Astrocyte (in vitro differentiated cells and primary cell): ENCODE measurements at regions not wholly inside any gene's neighbourhood (a gene's known extent, or its start where the extent isn't known, plus 50 kb on each side); places are given as distances from the start of the nearest gene placed in this dataset.

Experiments
- DNase-seq: peaks from one replicate; pipeline ENCODE4 v3.0.0-alpha.2; 2010; ENCODE audit warnings: low read depth
- FAIRE-seq: peaks from 2 replicates; lab custom pipeline; 2011; peaks lifted over from hg19 to GRCh38; lab: Jason Lieb, UNC
- H2AFZ ChIP-seq: 2 replicates; pipeline ENCODE4 v1.6.0; 2012; ENCODE audit warnings: low read depth, low read length, inconsistent platforms
- H3K27ac ChIP-seq: 2 replicates; pipeline ENCODE4 v1.5.1; 2011; ENCODE audit warnings: low read depth, low read length, inconsistent platforms
- H3K27me3 ChIP-seq: 2 replicates; pipeline ENCODE4 v1.6.0; 2011; ENCODE audit warnings: low read length, inconsistent platforms; ENCODE audit not compliant: insufficient read depth
- H3K36me3 ChIP-seq: 2 replicates; pipeline ENCODE4 v1.5.1; 2011; ENCODE audit warnings: low read length, inconsistent platforms; ENCODE audit not compliant: insufficient read depth
- H3K4me1 ChIP-seq: 2 replicates; pipeline ENCODE4 v1.5.1; 2011; ENCODE audit warnings: low read length, inconsistent platforms; ENCODE audit not compliant: insufficient read depth
- H3K4me2 ChIP-seq: 2 replicates; pipeline ENCODE4 v1.6.0; 2012; ENCODE audit warnings: low read length, inconsistent platforms
- H3K4me3 ChIP-seq: 2 replicates; pipeline ENCODE4 v1.5.1; 2011; ENCODE audit warnings: low read depth, mild to moderate bottlenecking, low read length, inconsistent platforms; ENCODE audit not compliant: insufficient read depth
- H3K79me2 ChIP-seq: 2 replicates; pipeline ENCODE4 v1.6.0; 2012; ENCODE audit warnings: mild to moderate bottlenecking, low read length, inconsistent platforms; ENCODE audit not compliant: insufficient read depth
- H3K9ac ChIP-seq: 2 replicates; pipeline ENCODE4 v1.6.0; 2012; ENCODE audit warnings: mild to moderate bottlenecking, low read length, inconsistent platforms
- H3K9me3 ChIP-seq: 2 replicates; pipeline ENCODE4 v1.5.1; 2012; ENCODE audit warnings: low read depth, mild to moderate bottlenecking, low read length, inconsistent platforms; ENCODE audit not compliant: insufficient read depth
- H4K20me1 ChIP-seq: 2 replicates; pipeline ENCODE4 v1.6.0; 2012; ENCODE audit warnings: low read length, inconsistent platforms; ENCODE audit not compliant: insufficient read depth
- H3K27ac Mint-ChIP-seq: one replicate; pipeline ENCODE4 v1.8.0; 2021; ENCODE audit warnings: mild to moderate bottlenecking, mixed read lengths; ENCODE audit not compliant: unreplicated experiment
- H3K27me3 Mint-ChIP-seq: one replicate; pipeline ENCODE4 v1.8.0; 2021; ENCODE audit warnings: low read depth, mixed read lengths; ENCODE audit not compliant: unreplicated experiment
- H3K36me3 Mint-ChIP-seq: one replicate; pipeline ENCODE4 v1.8.0; 2021; ENCODE audit warnings: low read depth, mixed read lengths; ENCODE audit not compliant: unreplicated experiment
- H3K4me1 Mint-ChIP-seq: one replicate; pipeline ENCODE4 v1.8.0; 2021; ENCODE audit warnings: low read depth, mixed read lengths; ENCODE audit not compliant: unreplicated experiment
- H3K4me3 Mint-ChIP-seq: one replicate; pipeline ENCODE4 v1.8.0; 2021; ENCODE audit warnings: mild to moderate bottlenecking, moderate library complexity, mixed read lengths; ENCODE audit not compliant: unreplicated experiment
- H3K9me3 Mint-ChIP-seq: one replicate; pipeline ENCODE4 v1.8.0; 2021; ENCODE audit warnings: mild to moderate bottlenecking, mixed read lengths; ENCODE audit not compliant: unreplicated experiment
- EZH2 ChIP-seq: IDR thresholded peaks from 2 replicates; pipeline ENCODE4 v1.6.1; 2012; ENCODE audit warnings: mild to moderate bottlenecking, low read length, inconsistent platforms; ENCODE audit not compliant: insufficient read depth
- TF ChIP-seq, protein P1 (sequence below): IDR thresholded peaks from 2 replicates; pipeline ENCODE4 v1.5.1; 2011; ENCODE audit warnings: low read depth, mild to moderate bottlenecking, inconsistent platforms, low read length, moderate library complexity; ENCODE audit not compliant: insufficient read depth

DNA sequence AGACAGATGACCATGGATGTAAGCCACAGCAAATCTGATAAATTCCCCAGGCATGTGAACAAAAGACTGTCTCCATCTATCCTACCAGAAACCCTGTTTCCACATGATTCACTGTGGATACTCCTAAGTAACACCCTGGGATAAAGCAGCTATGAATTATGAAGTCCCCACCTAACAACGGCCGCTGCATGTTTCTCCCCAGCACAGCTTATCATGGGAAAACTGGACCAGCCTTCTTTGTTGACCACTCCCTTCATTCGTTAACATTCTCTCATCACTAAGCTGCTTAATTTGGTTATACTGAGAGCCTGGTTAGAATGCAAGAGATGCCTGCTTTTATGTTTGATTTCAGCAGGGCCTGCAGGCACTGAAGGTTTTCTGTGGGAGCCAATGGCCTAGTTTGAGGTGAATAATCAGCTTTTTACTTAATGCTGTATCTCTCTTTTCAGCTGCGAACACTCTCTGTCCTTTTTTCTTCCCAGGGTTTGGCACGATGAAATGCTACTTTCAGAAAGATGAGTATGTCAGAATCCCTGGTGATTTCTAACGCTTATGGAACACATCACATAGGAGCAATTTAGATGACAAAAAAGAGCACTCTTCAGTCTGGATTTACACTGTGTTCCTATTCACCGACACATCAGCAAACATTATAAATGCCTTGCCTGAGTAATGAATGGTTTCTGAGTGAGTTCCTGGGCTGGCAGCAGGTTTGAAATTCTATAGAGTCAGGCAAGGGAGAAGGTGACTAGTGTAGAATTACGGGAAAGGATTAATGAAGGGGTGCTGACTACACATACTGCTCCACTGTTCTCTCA, 318.4 kb upstream of the ZNF608 start:
- FAIRE-seq (peak; percentile 45), DNase-seq (peak; percentile 78)
- Histone ChIP-seq H3K4me2 (peak overlapping the region; percentile 34), H2AFZ (peak overlapping the region; percentile 29), H3K27me3 (no peaks in the 10 kb centered on the region), H3K79me2 (no peaks in the 10 kb centered on the region), H3K4me3 (no peak overlapping the region), H3K9me3 (no peaks in the 10 kb centered on the region), H3K27ac (peak overlapping the region; percentile 35), H3K9ac (peak overlapping the region; percentile 29), H4K20me1 (no peaks in the 10 kb centered on the region), H3K36me3 (no peaks in the 10 kb centered on the region), H3K4me1 (peaks cover 14% of the 10 kb centered on the region)
- Mint-ChIP-seq H3K36me3 (no peaks in the 10 kb centered on the region), H3K4me1 (peaks cover 23% of the 10 kb centered on the region), H3K9me3 (peaks cover 5% of the 10 kb centered on the region), H3K27me3 (no peaks in the 10 kb centered on the region), H3K4me3 (no peak overlapping the region), H3K27ac (peak overlapping the region; percentile 54)
- TF ChIP-seq EZH2, result no peak
- TF ChIP-seq, protein P1, sequence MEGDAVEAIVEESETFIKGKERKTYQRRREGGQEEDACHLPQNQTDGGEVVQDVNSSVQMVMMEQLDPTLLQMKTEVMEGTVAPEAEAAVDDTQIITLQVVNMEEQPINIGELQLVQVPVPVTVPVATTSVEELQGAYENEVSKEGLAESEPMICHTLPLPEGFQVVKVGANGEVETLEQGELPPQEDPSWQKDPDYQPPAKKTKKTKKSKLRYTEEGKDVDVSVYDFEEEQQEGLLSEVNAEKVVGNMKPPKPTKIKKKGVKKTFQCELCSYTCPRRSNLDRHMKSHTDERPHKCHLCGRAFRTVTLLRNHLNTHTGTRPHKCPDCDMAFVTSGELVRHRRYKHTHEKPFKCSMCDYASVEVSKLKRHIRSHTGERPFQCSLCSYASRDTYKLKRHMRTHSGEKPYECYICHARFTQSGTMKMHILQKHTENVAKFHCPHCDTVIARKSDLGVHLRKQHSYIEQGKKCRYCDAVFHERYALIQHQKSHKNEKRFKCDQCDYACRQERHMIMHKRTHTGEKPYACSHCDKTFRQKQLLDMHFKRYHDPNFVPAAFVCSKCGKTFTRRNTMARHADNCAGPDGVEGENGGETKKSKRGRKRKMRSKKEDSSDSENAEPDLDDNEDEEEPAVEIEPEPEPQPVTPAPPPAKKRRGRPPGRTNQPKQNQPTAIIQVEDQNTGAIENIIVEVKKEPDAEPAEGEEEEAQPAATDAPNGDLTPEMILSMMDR, result no peak

DNA sequence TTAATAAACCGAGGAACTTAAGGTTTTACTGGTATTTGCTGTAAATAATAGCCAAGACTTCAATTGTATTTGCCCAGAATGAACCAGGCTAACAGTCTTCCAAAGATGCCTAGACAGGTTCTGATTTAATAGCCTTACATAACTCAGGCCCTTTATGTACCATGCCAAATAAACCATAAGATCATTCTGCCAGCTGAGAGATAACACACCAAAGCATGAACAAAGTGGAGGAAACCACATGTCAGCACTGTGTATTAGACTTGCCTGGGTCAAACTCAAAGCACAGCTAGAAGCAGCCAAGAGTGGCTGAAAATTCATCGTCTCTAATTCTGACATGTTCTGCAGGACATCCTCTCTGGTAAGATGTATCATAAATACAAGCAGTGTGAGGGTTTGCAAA, 319.3 kb upstream of the ZNF608 start:
- no peaks in the 10 kb centered on the region for H4K20me1 ChIP-seq
- no peaks in the 10 kb centered on the region for H3K36me3 ChIP-seq
- H3K79me2 ChIP-seq, result no peaks in the 10 kb centered on the region
- no peak overlapping the region for H3K4me3 ChIP-seq
- H3K27me3 ChIP-seq, result no peaks in the 10 kb centered on the region
- Mint-ChIP-seq H3K27me3 (no peaks in the 10 kb centered on the region), H3K36me3 (no peaks in the 10 kb centered on the region), H3K4me3 (no peak overlapping the region), H3K4me1 (peaks cover 23% of the 10 kb centered on the region), H3K9me3 (peaks cover 5% of the 10 kb centered on the region), H3K27ac (no peak overlapping the region)
- peaks cover 13% of the 10 kb centered on the region for H3K4me1 ChIP-seq
- DNase-seq (peak; percentile 34), FAIRE-seq (no peak)
- H2AFZ ChIP-seq, result no peak overlapping the region
- no peak for TF ChIP-seq EZH2
- TF ChIP-seq, protein P1, result no peak
- H3K27ac ChIP-seq, result no peak overlapping the region
- no peak overlapping the region for H3K4me2 ChIP-seq
- no peak overlapping the region for H3K9ac ChIP-seq
- H3K9me3 ChIP-seq, result no peaks in the 10 kb centered on the region

DNA sequence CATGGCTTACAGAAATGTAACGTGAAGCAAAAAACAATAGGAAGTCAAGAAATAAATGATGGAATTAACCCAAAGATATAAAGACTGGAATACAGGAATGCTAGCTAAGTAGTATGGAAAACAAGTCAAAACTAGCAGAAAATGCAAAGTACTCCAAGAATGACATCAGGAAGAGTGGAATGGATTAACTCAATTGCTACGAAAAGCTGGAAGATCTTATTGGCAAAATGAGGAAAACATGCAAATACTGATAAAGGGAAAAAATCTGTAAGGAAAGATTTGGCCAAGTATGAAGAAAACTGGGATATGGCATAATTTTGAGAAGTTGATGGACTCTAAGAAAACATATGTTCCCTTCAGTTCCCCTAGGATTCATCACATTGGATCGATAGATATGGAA, 324.5 kb upstream of the ZNF608 start:
- H3K4me1 Mint-ChIP-seq, result peaks cover 2% of the 10 kb centered on the region
- no peak for FAIRE-seq
- peaks cover 22% of the 10 kb centered on the region for H3K9me3 Mint-ChIP-seq

More for the DNA sequence above, 324.5 kb upstream of the ZNF608 start:
- no peaks in the 10 kb centered on the region for H3K9me3 ChIP-seq
- no peaks in the 10 kb centered on the region for H3K36me3 ChIP-seq
- H3K27me3 ChIP-seq, result no peaks in the 10 kb centered on the region
- no peak overlapping the region for H2AFZ ChIP-seq
- TF ChIP-seq EZH2, result no peak
- TF ChIP-seq, protein P1, result no peak
- H3K4me2 ChIP-seq, result no peak overlapping the region
- DNase-seq, result no peak
- H4K20me1 ChIP-seq, result no peaks in the 10 kb centered on the region
- no peak overlapping the region for H3K9ac ChIP-seq
- Mint-ChIP-seq H3K27me3 (no peaks in the 10 kb centered on the region), H3K36me3 (no peaks in the 10 kb centered on the region), H3K27ac (no peak overlapping the region), H3K4me3 (no peak overlapping the region)
- H3K79me2 ChIP-seq, result no peaks in the 10 kb centered on the region
- H3K4me3 ChIP-seq, result no peak overlapping the region
- H3K27ac ChIP-seq, result no peak overlapping the region
- H3K4me1 ChIP-seq, result no peaks in the 10 kb centered on the region
